ENCODE measurements at regions not wholly inside any gene's neighbourhood (a gene's known extent, or its start where the extent isn't known, plus 50 kb on each side); places are given as distances from the start of the nearest gene placed in this dataset.

GRCh38 chr1:82108843-82109242, 308.1 kb downstream of the ADGRL2 start:
- TF ChIP-seq CTCF (IDR thresholded peaks at IDR 0.05) (no peak), EP300 (IDR thresholded peaks at IDR 0.05) (no peak)

All from suprapubic skin (tissue), 3 donors.